ENCODE measurements at regions not wholly inside any gene's neighbourhood (a gene's known extent, or its start where the extent isn't known, plus 50 kb on each side); places are given as distances from the start of the nearest gene placed in this dataset.

GRCh38 chr2:226558418-226558817, 241.2 kb downstream of the IRS1 start:
- Histone ChIP-seq H3K4me2 (ENCODE audit: insufficient read depth, insufficient read length, low read length) (no peak overlapping the region), H3K4ac (ENCODE audit: low read depth, low read length) (no peak overlapping the region), H3K9ac (ENCODE audit: extremely low read depth, insufficient read length, low read length) (no peak overlapping the region), H3K79me2 (ENCODE audit: insufficient read depth, low read length) (no peaks in the 10 kb centered on the region), H2AK5ac (ENCODE audit: insufficient read length, low read length) (no peak overlapping the region), H3K18ac (ENCODE audit: insufficient read length, low read depth, low read length) (no peak overlapping the region), H3K23ac (ENCODE audit: insufficient read length, low read depth, low read length) (no peak overlapping the region), H4K5ac (ENCODE audit: insufficient read length, low read depth, low read length) (no peak overlapping the region), H3K4me1 (ENCODE audit: insufficient read depth, low read length) (no peaks in the 10 kb centered on the region), H3T11ph (ENCODE audit: low read length) (no peak overlapping the region), H3K14ac (ENCODE audit: insufficient read depth, low read length) (no peak overlapping the region), H3K79me1 (ENCODE audit: insufficient read depth, low read depth, low read length, poor library complexity, severe bottlenecking) (no peaks in the 10 kb centered on the region), H2AFZ (ENCODE audit: low read length) (no peak overlapping the region), H4K8ac (replicated peaks; ENCODE audit: insufficient read length, low read depth, low read length) (no peak overlapping the region), H3K27me3 (ENCODE audit: insufficient read depth, low read length) (no peaks in the 10 kb centered on the region), H2BK15ac (ENCODE audit: low read depth, low read length) (no peak overlapping the region), H4K91ac (ENCODE audit: insufficient read length, low read depth, low read length) (no peak overlapping the region), H2BK5ac (ENCODE audit: insufficient read length, low read length) (no peak overlapping the region), H2BK120ac (ENCODE audit: low read depth, low read length, poor library complexity, severe bottlenecking) (no peak overlapping the region), H3K9me3 (ENCODE audit: control insufficient read depth, low read depth, low read length) (no peaks in the 10 kb centered on the region), H3K56ac (ENCODE audit: insufficient read length, low read depth, low read length) (no peak overlapping the region), H3K27ac (ENCODE audit: insufficient read length, low read depth, low read length) (no peak overlapping the region), H2BK12ac (ENCODE audit: insufficient read length, low read depth, low read length) (no peak overlapping the region), H2BK20ac (ENCODE audit: low read depth, low read length, poor library complexity, severe bottlenecking) (no peak overlapping the region), H3K23me2 (ENCODE audit: insufficient read length, low read depth, low read length, poor library complexity, severe bottlenecking) (no peaks in the 10 kb centered on the region), H4K20me1 (ENCODE audit: control insufficient read depth, insufficient read depth, insufficient read length) (no peaks in the 10 kb centered on the region)
- Mint-ChIP-seq H3K36me3 (ENCODE audit: insufficient read depth in 1 of 3, low read depth in 3 of 3) (no peaks in the 10 kb centered on the region), H3K4me1 (peaks cover 4 to 12% of the 10 kb centered on the region in 2 experiments), H3K27ac (no peak overlapping the region), H3K4me3 (no peak overlapping the region), H3K9me3 (no peaks in the 10 kb centered on the region), H3K27me3 (ENCODE audit: low read depth) (no peaks in the 10 kb centered on the region)
- TF ChIP-seq CTCF (conservative IDR thresholded peaks at IDR 0.05): no peak
- whole genome bisulfite sequencing (ENCODE audit: extremely low coverage, insufficient read length, low lambda C conversion rate): no CpG with 5 or more reads among the region's 5 CpGs
- DNase-seq: no peak

Data from H9 (cell line).